ENCODE measurements at regions not wholly inside any gene's neighbourhood (a gene's known extent, or its start where the extent isn't known, plus 50 kb on each side); places are given as distances from the start of the nearest gene placed in this dataset.

DNA sequence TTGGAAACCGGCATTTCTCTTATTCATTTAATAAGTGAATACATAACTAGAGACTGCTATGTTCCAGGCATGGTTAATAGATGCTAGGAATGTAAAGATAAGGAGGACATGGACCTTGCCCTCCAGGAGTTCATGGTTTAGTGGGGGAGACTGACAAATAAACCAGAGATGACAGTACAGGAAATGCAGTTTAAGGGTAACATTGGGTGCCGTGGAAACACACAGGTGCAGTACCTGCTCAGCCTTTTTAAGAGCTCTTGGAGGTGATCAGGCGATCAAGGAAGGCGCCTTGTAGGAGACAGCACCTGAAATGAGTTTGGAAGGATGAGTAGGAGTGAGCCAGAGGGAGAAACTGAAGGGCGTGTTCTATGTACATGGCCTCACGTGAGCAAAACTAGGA, 145.8 kb downstream of the AASDH start:
- Histone ChIP-seq H3K4me1 (ENCODE audit: control insufficient read depth, insufficient read depth, low read length) (no peaks in the 10 kb centered on the region), H3K4me3 (ENCODE audit: low read length) (no peak overlapping the region), H3K27me3 (ENCODE audit: control insufficient read depth, insufficient read depth) (no peaks in the 10 kb centered on the region), H3K27ac (ENCODE audit: low read length) (no peak overlapping the region), H3K9me3 (ENCODE audit: control insufficient read depth, low read length) (no peaks in the 10 kb centered on the region)
- 69% methylated on average over 6 of the region's 6 CpGs for WGBS
- no peak for ATAC-seq
- DNase-seq: no peak
- intact Hi-C loops (cut with DNase I): no loop called here

DNA sequence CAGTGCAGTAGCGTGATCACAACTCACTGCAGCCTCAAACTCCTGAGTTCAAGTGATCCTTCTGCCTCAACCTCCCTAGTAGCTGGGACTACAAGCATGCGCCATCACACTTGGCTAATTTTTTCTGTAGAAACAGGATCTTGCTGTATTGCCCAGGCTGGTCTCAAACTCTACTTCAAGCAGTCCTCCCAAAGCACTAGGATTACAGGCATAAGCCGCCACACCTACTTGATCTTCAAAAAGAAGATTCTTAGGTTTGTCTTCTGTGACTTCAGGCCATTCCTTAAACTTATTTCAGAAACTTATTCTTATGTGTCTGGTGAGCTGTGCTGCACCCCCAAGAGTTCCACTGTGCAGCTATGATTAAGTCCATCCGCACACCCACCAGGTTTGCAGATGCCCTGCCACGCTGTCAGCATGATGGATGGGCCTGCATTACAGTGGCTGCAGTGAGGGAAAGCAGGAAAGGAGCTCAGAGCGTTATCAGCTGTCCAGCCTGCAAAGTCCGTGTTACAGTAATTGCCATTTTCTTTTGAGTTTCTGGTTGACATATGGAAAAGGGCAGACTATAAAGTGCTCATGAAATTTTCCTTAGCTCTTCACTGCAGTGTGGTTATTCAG, 146.6 kb downstream of the AASDH start:
- no peak for ATAC-seq
- no peak overlapping the region for H3K4me3 ChIP-seq (ENCODE audit: low read length)
- H3K4me1 ChIP-seq (ENCODE audit: control insufficient read depth, insufficient read depth, low read length): no peaks in the 10 kb centered on the region
- no peak for DNase-seq
- 71% methylated on average over 7 of the region's 7 CpGs for WGBS
- H3K27ac ChIP-seq (ENCODE audit: low read length): no peak overlapping the region
- no peaks in the 10 kb centered on the region for H3K9me3 ChIP-seq (ENCODE audit: control insufficient read depth, low read length)
- intact Hi-C loops (cut with DNase I): no loop called here
- H3K27me3 ChIP-seq (ENCODE audit: control insufficient read depth, insufficient read depth): no peaks in the 10 kb centered on the region

DNA sequence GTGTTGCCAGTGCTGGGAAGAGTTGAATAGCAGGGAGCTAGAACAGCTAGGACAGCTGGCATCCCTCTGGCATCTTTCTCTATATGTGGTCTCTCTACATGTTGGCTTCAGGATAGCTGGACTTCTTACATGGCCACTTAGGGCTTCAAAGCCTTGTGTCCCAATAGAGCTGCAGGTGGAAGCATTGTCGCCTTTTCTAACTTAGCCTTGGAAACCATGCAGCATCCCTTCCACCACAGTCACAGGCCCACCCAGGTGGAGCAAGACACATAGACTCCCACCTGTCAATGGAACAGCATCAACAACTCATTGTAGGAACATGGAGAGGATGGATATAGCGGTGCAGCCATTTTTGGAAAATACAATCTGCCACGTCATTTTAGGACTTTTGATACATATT, 149.0 kb downstream of the AASDH start:
- DNase-seq (no peak), ATAC-seq (no peak)
- no peaks in the 10 kb centered on the region for H3K4me1 ChIP-seq (ENCODE audit: control insufficient read depth, insufficient read depth, low read length)
- no peak overlapping the region for H3K4me3 ChIP-seq (ENCODE audit: low read length)
- 96% methylated on average over 3 of the region's 3 CpGs for WGBS
- no peak overlapping the region for H3K27ac ChIP-seq (ENCODE audit: low read length)
- no peaks in the 10 kb centered on the region for H3K27me3 ChIP-seq (ENCODE audit: control insufficient read depth, insufficient read depth)
- intact Hi-C loops (cut with DNase I): no loop called here
- H3K9me3 ChIP-seq (ENCODE audit: control insufficient read depth, low read length): no peaks in the 10 kb centered on the region

DNA sequence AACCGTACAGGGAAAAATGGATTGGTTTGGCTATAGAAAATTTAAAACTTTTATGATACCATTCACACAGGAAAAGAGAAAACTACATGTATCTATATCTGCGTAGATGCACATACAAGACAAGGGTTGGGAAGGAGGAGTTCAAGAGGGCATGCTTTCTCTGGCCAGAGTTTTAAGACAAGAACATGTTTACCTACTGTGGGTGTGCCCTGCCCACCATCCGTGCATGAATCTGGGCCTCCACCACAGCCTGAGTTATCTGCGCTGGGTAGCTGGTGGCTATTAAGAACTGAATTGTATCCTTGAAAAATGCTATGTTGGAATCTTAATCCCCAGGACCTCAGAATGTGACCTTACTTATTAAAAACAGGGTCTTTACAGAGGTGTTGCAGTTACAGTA, 151.6 kb downstream of the AASDH start:
- DNase-seq (no peak), ATAC-seq (no peak)
- H3K27me3 ChIP-seq (ENCODE audit: control insufficient read depth, insufficient read depth): no peaks in the 10 kb centered on the region
- H3K9me3 ChIP-seq (ENCODE audit: control insufficient read depth, low read length): no peaks in the 10 kb centered on the region
- no peak overlapping the region for H3K4me3 ChIP-seq (ENCODE audit: low read length)
- H3K4me1 ChIP-seq (ENCODE audit: control insufficient read depth, insufficient read depth, low read length): no peaks in the 10 kb centered on the region
- no peak overlapping the region for H3K27ac ChIP-seq (ENCODE audit: low read length)
- 84% methylated on average over 4 of the region's 4 CpGs for WGBS
- intact Hi-C loops (cut with DNase I): no loop called here

DNA sequence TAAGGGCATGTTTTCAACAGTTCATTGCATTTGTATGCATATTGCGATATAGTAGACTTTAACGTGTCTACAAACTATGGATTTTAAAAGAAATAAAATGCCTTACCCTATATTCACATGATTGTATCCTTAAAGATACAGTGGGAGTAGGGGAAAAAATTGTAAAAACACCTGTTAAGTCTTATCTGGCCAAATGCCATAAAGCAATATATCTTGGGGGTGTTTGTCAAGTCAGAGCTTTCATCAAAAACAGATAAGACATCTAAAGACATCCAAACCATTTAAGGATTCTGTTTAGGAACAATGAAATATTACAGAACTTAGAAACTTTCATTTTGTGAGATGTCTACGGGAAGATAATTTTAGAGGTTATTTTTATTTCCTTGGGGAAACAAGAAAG, 152.3 kb downstream of the AASDH start:
- no peak overlapping the region for H3K27ac ChIP-seq (ENCODE audit: low read length)
- no peaks in the 10 kb centered on the region for H3K9me3 ChIP-seq (ENCODE audit: control insufficient read depth, low read length)
- no peak for DNase-seq
- H3K4me3 ChIP-seq (ENCODE audit: low read length): no peak overlapping the region
- ATAC-seq: no peak
- 81% methylated on average over 3 of the region's 3 CpGs for WGBS
- H3K4me1 ChIP-seq (ENCODE audit: control insufficient read depth, insufficient read depth, low read length): no peaks in the 10 kb centered on the region
- intact Hi-C loops (cut with DNase I): no loop called here
- H3K27me3 ChIP-seq (ENCODE audit: control insufficient read depth, insufficient read depth): no peaks in the 10 kb centered on the region

DNA sequence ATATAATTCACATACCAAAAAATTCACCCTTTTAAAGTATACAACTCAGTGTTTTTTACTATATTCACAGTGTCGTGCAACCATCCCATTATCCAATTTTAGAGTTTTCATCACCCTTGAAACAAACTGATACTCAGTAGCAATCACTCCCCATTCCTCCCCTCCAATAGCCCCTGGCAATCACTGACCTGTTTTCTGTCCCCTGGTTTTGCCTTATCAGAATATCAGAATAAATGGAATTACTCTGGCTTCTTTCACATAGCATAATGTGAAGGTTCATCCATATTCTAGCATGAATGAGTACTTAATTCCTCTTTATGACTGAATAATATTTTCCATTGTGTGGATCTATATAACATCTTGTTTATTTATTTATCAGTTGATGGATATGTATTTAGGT, 153.2 kb downstream of the AASDH start:
- no peak for ATAC-seq

DNA sequence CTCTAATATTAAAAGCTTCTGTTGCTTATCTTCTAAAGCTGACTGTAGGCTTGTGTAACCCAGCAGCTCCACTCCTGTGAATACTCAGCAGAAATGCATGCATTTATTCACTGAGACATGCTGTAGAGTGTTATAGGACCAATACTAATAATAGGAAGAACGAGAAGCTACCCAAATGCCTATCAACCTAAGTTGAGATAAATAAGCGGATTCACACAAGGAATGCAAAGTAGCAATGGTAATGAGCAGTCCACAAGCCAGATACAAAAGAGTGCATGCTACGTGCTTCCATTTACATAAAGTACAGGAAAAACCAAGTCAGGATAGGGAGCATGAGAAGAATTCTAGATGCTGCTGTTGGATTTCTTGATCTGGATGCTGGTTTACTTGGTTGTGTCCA, 155.9 kb downstream of the AASDH start:
- DNase-seq: no peak
- no peak overlapping the region for H3K27ac ChIP-seq (ENCODE audit: low read length)
- H3K27me3 ChIP-seq (ENCODE audit: control insufficient read depth, insufficient read depth): no peaks in the 10 kb centered on the region
- intact Hi-C loops (cut with DNase I): no loop called here
- H3K4me1 ChIP-seq (ENCODE audit: control insufficient read depth, insufficient read depth, low read length): no peaks in the 10 kb centered on the region
- H3K9me3 ChIP-seq (ENCODE audit: control insufficient read depth, low read length): peaks cover 2% of the 10 kb centered on the region
- H3K4me3 ChIP-seq (ENCODE audit: low read length): no peak overlapping the region
- WGBS: 91% methylated on average over 3 of the region's 3 CpGs
- ATAC-seq: no peak

More for the DNA sequence above, 153.2 kb downstream of the AASDH start:
- Histone ChIP-seq H3K27ac (ENCODE audit: low read length) (no peak overlapping the region), H3K9me3 (ENCODE audit: control insufficient read depth, low read length) (peaks cover 1% of the 10 kb centered on the region), H3K4me1 (ENCODE audit: control insufficient read depth, insufficient read depth, low read length) (no peaks in the 10 kb centered on the region), H3K4me3 (ENCODE audit: low read length) (no peak overlapping the region), H3K27me3 (ENCODE audit: control insufficient read depth, insufficient read depth) (no peaks in the 10 kb centered on the region)
- intact Hi-C loops (cut with DNase I): no loop called here
- WGBS: 77% methylated on average over 1 of the region's 1 CpG
- no peak for DNase-seq

DNA sequence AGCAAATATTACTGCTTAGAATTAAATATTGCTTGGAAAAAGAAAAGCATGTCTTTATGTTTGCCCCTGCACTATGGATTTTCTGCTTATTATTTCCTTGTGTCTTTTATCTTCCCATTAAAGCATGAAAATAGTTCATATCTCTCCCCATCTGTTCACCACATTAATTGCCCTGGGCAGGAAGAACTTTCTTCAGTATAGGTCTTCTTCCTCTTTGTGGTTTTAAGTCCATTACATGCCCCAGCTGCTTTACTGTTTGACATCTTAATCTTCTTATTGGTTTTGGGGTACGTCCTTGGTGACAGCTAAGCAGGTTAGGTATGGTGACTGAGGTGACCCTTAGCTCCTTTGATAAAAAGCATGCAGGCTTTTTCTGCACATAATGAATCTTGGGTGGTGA, 157.3 kb downstream of the AASDH start:
- H3K27ac ChIP-seq (ENCODE audit: low read length): no peak overlapping the region
- intact Hi-C loops (cut with DNase I): no loop called here
- ATAC-seq: no peak
- peaks cover 2% of the 10 kb centered on the region for H3K9me3 ChIP-seq (ENCODE audit: control insufficient read depth, low read length)
- no peaks in the 10 kb centered on the region for H3K4me1 ChIP-seq (ENCODE audit: control insufficient read depth, insufficient read depth, low read length)
- no peak overlapping the region for H3K4me3 ChIP-seq (ENCODE audit: low read length)
- no peak for DNase-seq
- 39% methylated on average over 1 of the region's 1 CpG for WGBS
- no peaks in the 10 kb centered on the region for H3K27me3 ChIP-seq (ENCODE audit: control insufficient read depth, insufficient read depth)

DNA sequence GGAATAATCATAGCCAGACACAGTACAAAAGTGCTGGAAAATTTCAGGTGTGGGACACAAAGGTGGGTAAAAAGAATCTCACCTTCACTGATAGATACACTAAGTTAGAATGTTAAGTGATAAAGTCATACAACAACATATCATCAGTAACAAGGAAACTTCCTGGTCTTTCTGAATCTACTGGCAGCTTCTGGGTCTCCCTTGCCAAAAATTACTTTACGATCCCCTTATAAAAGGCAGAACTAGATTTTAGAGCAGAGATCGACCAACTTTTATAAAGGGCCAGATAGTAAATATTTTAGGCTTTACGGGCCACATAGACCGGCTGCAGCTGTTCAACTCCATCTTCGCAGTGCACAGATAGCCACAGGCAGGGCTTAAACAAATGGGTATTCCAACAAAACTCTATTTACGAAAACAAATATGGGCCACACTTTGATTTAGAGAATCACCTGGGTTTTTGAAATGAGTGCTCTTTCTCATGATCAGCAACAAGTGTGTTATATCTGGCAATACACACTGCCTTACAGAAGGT, 159.9 kb downstream of the AASDH start:
- intact Hi-C loops (cut with DNase I): no loop called here

DNA sequence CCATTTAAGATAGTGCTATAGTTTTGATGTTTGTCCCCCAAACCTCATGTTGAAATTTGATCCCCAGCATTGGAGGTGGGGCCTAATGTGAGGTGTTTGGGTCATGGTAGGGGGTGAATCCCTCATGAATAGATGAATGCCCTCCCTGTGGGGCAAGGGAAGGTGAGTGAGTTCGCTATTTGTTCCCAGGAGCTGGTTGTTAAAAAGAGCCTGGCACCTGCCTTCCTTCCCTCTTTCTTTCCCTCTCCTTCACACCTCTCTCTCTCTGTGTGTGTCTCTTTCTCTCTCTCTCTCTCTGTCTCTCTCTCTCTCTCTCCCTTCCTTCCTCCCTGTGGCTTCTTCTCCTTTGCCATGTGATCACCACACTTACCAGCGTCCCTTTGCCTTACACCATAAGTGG, 160.7 kb downstream of the AASDH start:
- WGBS: 62% methylated on average over 2 of the region's 2 CpGs
- intact Hi-C loops (cut with DNase I): no loop called here
- Histone ChIP-seq H3K4me1 (ENCODE audit: control insufficient read depth, insufficient read depth, low read length) (no peaks in the 10 kb centered on the region), H3K4me3 (ENCODE audit: low read length) (no peak overlapping the region), H3K9me3 (ENCODE audit: control insufficient read depth, low read length) (peaks cover 2% of the 10 kb centered on the region), H3K27me3 (ENCODE audit: control insufficient read depth, insufficient read depth) (no peaks in the 10 kb centered on the region), H3K27ac (ENCODE audit: low read length) (no peak overlapping the region)
- no peak for ATAC-seq
- no peak for DNase-seq

More for the DNA sequence above, 159.9 kb downstream of the AASDH start:
- Histone ChIP-seq H3K27me3 (ENCODE audit: control insufficient read depth, insufficient read depth) (no peaks in the 10 kb centered on the region), H3K4me1 (ENCODE audit: control insufficient read depth, insufficient read depth, low read length) (no peaks in the 10 kb centered on the region), H3K4me3 (ENCODE audit: low read length) (no peak overlapping the region), H3K27ac (ENCODE audit: low read length) (no peak overlapping the region), H3K9me3 (ENCODE audit: control insufficient read depth, low read length) (peaks cover 2% of the 10 kb centered on the region)
- DNase-seq: no peak
- no peak for ATAC-seq
- WGBS: 92% methylated on average over 6 of the region's 6 CpGs

DNA sequence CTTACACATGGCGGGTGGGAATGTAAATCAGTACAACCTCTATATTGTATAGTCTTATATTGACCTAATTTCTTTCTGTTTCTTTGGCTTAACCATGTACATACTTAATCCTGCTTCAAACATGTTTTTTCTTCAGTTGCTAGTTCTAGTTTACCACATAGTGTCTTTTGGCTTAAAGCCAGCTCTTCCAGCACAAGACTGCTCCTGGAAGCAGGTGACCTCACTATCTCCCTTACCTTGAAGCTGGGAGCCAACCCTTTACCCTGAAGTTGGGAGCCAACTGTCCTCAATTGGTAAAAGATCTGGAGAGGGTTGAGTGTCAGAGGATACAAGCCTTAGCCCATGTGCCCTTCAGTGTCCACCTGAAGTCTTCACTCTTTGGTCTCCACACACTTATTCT, 162.7 kb downstream of the AASDH start:
- ATAC-seq (no peak), DNase-seq (no peak)
- 100% methylated on average over 1 of the region's 1 CpG for WGBS
- Histone ChIP-seq H3K27ac (ENCODE audit: low read length) (no peak overlapping the region), H3K4me3 (ENCODE audit: low read length) (no peak overlapping the region), H3K27me3 (ENCODE audit: control insufficient read depth, insufficient read depth) (no peaks in the 10 kb centered on the region), H3K4me1 (ENCODE audit: control insufficient read depth, insufficient read depth, low read length) (no peaks in the 10 kb centered on the region), H3K9me3 (ENCODE audit: control insufficient read depth, low read length) (peaks cover 2% of the 10 kb centered on the region)
- intact Hi-C loops (cut with DNase I): no loop called here

DNA sequence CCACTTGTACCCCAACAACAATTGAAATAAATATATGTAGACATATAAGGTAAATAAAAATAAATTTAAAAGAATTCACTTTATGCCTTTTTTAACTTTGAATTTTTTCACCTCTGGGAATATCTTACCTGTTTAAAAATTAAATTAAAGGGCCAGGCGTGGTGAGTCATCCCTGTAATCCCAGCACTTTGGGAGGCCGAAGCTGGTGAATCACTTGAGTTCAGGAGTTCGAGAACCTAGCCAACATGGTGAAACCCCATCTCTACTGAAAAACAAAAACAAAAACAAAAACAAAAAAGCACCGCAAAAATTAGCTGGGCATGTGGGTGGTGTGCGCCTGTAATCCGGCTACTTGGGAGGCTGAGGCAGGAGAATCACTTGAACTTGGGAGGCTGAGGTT, 164.8 kb downstream of the AASDH start:
- intact Hi-C loops (cut with DNase I): no loop called here
- Histone ChIP-seq H3K27me3 (ENCODE audit: control insufficient read depth, insufficient read depth) (no peaks in the 10 kb centered on the region), H3K27ac (ENCODE audit: low read length) (no peak overlapping the region), H3K4me3 (ENCODE audit: low read length) (no peak overlapping the region), H3K4me1 (ENCODE audit: control insufficient read depth, insufficient read depth, low read length) (no peaks in the 10 kb centered on the region), H3K9me3 (ENCODE audit: control insufficient read depth, low read length) (no peaks in the 10 kb centered on the region)
- ATAC-seq (no peak), DNase-seq (no peak)
- 95% methylated on average over 6 of the region's 6 CpGs for WGBS

All from right cardiac atrium (tissue), 5 donors.